Right lobe of liver (tissue), 4 donors: ENCODE measurements at regions not wholly inside any gene's neighbourhood (a gene's known extent, or its start where the extent isn't known, plus 50 kb on each side); places are given as distances from the start of the nearest gene placed in this dataset.

Source experiments
- CTCF ChIP-seq, 4 donors: fragments of 200-600 bp in 3 of 4; fragments of 450-650 bp in 1 of 4; IDR thresholded peaks; one replicate each; pipeline versions ENCODE4 v1.5.1 to v1.8.0; 2016 to 2022; ENCODE audit warnings: antibody characterized with exemption in 4 of 4, mild to moderate bottlenecking in 2 of 4
- POLR2A ChIP-seq: fragments of 450-650 bp; IDR thresholded peaks from one replicate; pipeline ENCODE4 v1.6.1; 2017; ENCODE audit warnings: antibody characterized with exemption, mild to moderate bottlenecking
- donor health status: DM: no; HTN: no; CAD: no.
- donor health status: DM: no; HTN: no; CAD: no.
- donor health status: DM: no; HTN: yes; CAD: no.

- no peak for TF ChIP-seq CTCF (IDR thresholded peaks at IDR 0.05)
- TF ChIP-seq POLR2A, result no peak
Observed at GRCh38 chr7:112985377-112985987, 101.1 kb downstream of the GPR85 start.
